AG09309 (cell line): ENCODE measurements at regions not wholly inside any gene's neighbourhood (a gene's known extent, or its start where the extent isn't known, plus 50 kb on each side); places are given as distances from the start of the nearest gene placed in this dataset.
"Not testable (repeated sequence)": the region's sequence is repeated elsewhere in the genome, so short reads cannot be mapped to it uniquely, and the experiment has no call there.

Source experiments
- DNase-seq: peaks from one replicate; pipeline ENCODE4 v3.0.0-alpha.2; 2010; ENCODE audit warnings: low read depth
- H3K4me3 ChIP-seq: 2 replicates; pipeline ENCODE4 v1.5.1; 2011; ENCODE audit warnings: mild to moderate bottlenecking, low read depth, low read length, moderate library complexity; ENCODE audit not compliant: control insufficient read depth
- CTCF ChIP-seq: IDR thresholded peaks from 2 replicates; pipeline ENCODE4 v1.5.1; 2011; ENCODE audit warnings: mild to moderate bottlenecking, low read depth, low read length, inconsistent platforms; ENCODE audit not compliant: insufficient read depth, control insufficient read depth; ENCODE audit errors: missing control alignments

DNA sequence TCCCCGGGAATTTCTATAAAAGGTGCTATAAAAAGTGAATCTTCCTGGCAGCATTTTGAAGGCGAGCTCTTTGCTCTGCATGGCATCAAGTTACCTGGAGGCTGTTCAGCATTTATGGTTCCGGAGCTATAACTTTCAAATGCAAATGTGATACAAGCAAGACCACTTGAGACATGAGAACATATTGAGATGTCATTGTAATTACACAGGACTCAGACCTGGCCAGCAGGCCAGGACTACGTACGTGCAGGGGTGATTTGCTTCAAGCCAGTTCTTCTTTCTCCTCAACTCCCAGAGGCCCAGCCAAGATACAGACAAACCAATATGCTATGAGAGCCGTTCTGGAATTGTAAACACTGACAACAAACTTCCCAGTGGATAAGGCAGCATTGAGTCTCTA lies 227.4 kb upstream of the FAT3 start:
- H3K4me3 ChIP-seq, result no peak overlapping the region
- TF ChIP-seq CTCF, result no peak
- DNase-seq, result no peak

DNA sequence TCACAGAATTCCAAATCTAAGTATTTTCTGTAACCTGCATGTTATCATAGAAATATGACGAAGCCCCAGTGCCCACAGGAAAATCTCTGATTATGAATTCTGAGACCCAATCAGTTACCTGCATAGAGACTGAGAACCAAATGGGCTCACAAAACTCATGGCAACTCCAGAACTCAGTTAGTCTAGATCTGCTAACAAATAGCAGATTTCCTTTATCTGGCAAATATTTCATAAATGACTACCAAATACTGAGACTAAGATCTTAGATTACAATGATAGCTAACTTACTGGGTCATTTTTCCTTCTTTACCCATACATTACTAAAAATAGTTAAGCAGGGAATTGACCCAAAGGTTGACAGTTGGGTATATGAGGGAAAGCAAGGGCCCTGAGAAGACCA lies 228.1 kb upstream of the FAT3 start:
- no peak for DNase-seq
- H3K4me3 ChIP-seq, result no peak overlapping the region
- TF ChIP-seq CTCF, result no peak

DNA sequence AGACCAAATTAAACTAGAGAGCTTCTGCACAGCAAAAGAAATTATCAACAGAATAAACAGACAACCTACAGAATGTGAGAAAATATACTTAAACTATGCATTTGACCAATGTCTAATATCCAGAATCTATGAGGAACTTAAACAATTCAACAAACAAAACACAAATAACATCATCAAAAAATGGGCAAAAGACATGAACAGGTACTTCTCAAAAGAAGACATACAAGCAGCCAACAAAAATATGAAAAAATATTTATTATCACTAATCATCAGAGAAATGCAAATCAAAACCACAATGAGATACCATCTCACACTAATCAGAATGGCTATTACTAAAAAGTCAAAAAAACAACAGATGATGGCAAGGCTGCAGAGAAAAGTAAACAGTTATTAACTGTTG lies 236.2 kb upstream of the FAT3 start:
- DNase-seq, H3K4me3 ChIP-seq: not testable (repeated sequence)

DNA sequence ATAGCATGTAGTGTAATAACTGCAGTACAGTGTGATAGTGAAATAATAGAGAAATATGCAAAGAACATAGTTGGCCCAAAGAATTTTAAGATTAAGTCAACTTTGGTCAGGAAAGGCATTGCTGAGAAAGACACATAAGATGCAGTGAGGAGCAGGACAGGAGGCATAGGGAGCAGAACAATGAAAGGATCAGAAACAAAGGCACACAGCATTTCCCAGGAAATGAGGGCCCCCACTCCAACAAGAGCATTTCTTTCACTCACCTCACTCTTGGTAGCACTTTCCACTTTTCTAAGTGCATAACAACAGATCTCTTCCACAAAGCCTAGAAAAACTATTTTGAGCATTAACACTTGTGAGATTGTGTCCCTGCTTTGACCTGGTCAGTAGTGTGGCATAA lies 238.4 kb upstream of the FAT3 start:
- no peak for TF ChIP-seq CTCF
- no peak for DNase-seq

GRCh38 chr11:91984033-91984584 lies 240.5 kb upstream of the FAT3 start:
- DNase-seq, result no peak

More for the DNA sequence above, 238.4 kb upstream of the FAT3 start:
- H3K4me3 ChIP-seq, result no peak overlapping the region

DNA sequence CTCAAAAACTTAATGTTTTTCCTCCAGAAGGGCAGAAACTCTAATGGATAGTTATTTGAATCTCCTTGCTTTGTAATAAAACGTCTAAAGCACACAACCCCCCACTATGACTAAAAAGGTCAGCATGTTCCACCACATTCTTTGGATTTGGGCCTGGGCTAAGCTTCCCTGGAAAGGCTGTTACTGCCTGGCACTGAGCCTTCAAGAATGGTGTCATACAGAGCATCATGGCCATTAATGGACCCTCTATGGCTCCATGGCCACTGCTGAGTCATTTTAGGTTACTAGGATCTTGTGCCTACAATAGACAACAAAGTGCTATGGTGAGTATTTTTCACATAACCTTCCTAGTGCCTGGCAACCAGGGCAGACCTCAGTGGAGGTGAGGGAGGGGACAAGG lies 242.6 kb upstream of the FAT3 start:
- peak; percentile 94 for DNase-seq
- no peak for TF ChIP-seq CTCF
- no peak overlapping the region for H3K4me3 ChIP-seq

More at GRCh38 chr11:91984033-91984584, 240.5 kb upstream of the FAT3 start:
- no peak overlapping the region for H3K4me3 ChIP-seq
- no peak for TF ChIP-seq CTCF

DNA sequence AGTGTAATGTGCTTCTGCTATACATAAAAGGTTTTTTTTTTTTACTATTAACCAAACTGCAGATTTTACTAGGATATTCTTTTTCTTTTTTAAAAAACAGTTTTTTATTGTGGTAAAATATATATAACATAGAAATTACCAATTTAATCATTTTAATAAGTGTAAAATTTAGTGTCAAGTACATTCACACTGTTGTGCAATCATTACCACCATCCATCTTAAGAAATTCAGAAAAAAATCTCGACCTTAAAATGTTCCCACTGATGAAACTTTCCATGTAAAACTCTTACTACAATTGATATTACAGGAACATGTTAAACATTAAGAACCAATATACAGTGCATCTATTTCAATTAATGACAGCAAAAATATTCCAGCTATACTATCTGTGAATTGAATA lies 244.8 kb upstream of the FAT3 start:
- TF ChIP-seq CTCF, result no peak
- H3K4me3 ChIP-seq, result no peak overlapping the region
- no peak for DNase-seq
